ENCODE measurements at regions not wholly inside any gene's neighbourhood (a gene's known extent, or its start where the extent isn't known, plus 50 kb on each side); places are given as distances from the start of the nearest gene placed in this dataset.

- no peak for DNase-seq
Observed at GRCh38 chr2:2843969-2844548, 513.0 kb upstream of the MYT1L start.

DNA sequence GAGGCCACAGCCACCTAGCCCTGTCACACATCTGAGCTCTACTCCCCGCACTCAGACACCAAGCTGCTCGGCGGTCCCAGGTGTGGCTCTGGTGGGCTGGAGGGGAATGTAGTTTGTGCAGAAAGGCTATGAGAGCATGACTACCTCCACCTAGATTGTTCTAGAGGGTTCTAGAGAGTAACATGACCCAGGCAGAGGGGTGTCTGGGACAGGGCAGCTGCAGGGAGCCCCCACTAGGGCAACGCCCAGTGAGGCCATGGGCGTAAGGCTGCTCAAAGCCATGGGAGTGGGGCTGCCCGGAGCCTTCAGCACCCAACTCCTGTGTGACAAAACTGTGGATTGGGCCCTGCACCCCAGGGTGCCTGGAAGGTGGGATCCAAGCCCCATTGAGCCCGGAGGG, 511.4 kb upstream of the MYT1L start:
- DNase-seq: no peak

DNA sequence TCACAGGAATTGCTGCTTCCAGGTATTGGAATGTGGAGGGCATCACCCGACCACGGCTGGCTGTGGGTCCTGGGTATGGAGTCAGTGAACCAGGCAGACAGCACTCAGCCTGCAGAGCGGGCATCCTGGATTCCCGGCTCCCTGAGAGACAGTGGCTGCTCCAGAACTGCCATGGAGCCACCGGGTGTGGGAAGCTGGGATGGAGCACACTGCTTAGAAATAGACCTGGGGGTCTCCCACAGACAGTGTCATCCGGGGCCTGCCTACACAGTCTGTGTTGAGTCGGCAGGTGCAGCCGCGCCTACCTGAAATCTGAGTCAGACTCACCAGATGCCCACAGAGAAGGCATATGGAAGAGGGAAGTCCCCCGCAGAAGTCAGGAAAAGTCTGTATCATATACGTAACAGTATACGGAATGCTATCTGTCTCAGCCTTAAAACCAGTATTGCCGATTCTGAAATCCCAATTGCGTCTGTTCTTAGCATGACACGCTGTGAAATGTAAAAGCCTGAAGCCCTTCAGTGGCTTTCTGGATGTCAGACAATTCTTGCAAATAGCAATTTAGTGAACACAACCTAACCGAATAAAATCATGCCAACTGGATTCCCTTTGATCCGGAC, 509.7 kb upstream of the MYT1L start:
- DNase-seq: no peak

GRCh38 chr2:2839782-2840531, 508.9 kb upstream of the MYT1L start:
- DNase-seq: no peak

GRCh38 chr2:2839393-2839781, 508.3 kb upstream of the MYT1L start:
- DNase-seq: no peak

DNA sequence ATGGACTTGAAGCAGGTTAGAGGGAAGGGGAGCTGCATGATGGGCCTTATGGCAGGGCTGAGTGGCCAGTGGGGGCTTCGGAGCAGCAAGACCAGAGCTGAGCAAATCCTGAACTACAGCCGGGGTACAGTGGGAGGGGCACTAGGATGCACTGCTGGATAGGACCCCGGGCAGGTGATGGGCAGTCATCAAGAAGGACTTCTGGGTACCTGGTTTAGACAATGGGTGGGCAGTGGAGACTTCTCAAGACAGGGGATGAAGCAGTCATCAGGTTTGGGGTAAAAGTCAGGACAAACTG, 507.4 kb upstream of the MYT1L start:
- no peak for DNase-seq

DNA sequence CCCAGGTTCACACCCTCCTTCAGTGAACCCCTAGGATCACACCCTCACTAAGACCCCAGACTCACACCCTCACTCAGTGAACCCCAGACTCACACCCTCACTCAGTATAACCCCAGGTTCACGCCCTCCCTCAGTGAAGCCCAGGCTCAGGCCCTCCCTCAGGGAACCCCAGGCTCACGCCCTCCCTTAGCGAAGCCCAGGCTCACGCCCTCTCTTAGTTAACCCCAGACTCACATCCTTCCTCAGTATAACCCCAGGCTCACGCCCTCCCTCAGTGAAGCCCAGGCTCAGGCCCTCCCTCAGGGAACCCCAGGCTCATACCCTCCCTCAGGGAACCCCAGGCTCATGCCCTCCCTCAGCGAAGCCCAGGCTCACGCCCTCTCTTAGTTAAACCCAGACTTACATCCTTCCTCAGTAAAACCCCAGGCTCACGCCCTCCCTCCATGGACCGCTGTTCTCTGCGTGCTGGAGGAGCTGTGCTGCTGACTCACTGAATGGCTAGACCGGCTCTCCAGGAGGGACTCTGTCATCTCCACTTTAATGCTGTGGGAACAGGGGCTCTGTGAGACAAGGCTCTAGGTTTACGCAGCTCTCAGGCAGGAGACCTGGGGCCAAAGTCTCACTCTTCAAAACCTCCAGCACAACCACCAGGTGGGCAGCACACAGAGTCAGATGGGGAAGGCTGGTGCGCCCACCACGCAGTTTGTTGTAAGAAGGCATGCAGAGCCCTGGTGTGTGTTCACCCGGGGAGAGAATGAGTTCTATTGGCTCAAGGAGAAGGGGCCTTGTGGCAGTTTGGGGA, 506.9 kb upstream of the MYT1L start:
- DNase-seq: no peak

GRCh38 chr2:2836343-2837070, 505.4 kb upstream of the MYT1L start:
- DNase-seq: no peak

DNA sequence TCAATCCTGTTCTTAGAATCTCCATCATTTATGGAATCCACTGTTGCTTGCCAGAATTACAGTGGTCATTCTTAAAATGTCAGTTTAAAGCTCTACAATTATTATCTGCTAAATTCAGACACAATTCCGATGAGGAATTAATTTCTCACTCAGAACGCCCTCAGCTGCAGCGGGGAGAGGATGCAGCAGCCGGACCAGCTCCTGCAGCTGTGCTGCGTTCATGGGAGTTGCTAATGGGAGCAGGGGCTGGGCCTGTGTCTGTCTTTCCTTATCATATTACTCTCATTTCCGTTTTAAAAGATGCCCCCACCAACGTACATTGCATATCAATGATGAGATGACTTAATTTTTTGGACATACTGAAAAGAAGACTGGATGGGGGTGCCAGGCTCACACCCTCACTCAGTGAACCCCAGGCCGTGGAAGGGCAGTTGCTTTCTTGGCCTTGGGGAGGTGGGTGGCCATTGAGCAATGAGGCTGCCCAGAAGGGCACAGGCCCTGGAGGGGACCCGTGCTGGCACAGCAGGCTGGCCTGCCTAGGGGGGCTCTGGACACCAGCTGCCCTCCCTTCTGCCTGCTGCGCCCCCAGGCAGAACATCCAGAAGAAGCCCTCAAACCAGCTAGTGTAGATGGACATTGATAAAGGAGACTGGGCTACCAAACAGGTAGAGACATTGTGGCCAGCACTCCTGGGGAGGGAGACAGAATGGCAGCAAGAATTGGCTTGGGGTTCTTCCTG, 503.6 kb upstream of the MYT1L start:
- no peak for DNase-seq

DNA sequence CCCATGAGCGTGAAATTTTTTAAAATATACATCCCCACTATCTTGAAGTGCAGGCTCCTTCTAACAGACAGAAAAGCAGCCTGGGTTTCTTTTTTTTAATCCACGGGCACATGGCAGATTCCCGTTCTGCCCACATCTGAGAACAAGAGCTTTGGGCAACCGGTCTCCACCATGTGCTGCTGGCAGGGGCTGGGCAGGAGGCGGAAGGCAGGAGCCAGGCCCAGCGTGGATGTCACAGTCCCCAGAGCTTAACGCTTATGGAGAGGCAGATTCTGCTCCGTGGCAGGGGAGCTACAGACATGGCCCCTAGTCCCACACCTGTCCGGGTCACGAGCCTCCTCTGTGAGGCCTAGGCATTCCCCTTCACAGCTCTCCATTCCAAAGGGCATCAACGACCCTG, 503.0 kb upstream of the MYT1L start:
- no peak for DNase-seq

- no peak for DNase-seq
Observed at GRCh38 chr2:2832657-2833056, 501.6 kb upstream of the MYT1L start.

DNA sequence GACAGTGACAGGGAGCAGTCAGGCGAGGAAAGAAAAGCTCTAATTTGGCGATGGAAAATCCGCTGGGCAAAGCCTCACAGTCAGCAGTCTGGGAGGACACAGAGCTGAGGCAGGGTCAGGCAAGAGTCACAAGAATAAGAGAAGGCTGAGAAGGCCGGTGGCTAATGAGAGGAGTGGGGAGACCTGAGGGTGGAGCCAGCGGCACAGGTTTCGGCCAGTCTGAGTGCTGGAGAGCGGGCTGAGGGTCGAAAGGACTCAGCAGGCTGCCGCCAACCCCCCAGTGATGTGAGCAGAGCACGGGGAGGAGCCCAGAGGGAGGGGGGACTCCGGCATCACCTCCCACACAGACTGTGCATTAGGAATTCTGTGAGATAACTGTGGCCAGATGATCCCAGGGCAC, 500.6 kb upstream of the MYT1L start:
- DNase-seq: no peak

GRCh38 chr2:2830576-2830975, 499.5 kb upstream of the MYT1L start:
- DNase-seq: no peak

DNA sequence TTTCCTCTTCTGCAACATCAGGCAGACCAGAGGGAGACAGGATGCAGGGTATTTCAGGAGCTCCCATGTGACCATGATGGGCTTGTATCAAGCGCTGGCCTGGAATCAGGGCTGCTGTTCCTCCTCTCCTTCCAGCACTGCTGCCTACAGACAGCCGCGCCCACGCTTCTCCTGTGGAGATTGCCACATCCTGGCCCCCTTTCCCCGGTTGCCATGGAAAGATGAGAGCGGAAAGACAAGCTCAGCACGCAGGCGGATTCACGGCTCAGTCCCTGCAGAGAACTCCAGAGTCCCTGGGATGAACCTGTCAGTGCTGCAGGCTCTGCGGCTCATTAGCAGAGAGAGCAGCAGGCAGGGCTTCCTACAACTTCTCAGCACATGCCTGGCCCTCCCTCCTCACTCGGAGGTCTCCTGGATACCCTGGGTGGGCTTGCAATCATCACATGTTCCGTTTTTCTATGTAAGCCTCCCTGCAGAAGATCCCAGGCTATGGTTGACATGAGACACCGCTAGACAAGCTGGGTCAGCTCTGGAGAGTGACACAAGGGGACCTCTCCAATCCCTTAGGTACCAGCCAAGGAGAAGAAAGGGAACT, 497.8 kb upstream of the MYT1L start:
- no peak for DNase-seq

GRCh38 chr2:2827761-2828221, 496.7 kb upstream of the MYT1L start:
- DNase-seq: no peak

DNA sequence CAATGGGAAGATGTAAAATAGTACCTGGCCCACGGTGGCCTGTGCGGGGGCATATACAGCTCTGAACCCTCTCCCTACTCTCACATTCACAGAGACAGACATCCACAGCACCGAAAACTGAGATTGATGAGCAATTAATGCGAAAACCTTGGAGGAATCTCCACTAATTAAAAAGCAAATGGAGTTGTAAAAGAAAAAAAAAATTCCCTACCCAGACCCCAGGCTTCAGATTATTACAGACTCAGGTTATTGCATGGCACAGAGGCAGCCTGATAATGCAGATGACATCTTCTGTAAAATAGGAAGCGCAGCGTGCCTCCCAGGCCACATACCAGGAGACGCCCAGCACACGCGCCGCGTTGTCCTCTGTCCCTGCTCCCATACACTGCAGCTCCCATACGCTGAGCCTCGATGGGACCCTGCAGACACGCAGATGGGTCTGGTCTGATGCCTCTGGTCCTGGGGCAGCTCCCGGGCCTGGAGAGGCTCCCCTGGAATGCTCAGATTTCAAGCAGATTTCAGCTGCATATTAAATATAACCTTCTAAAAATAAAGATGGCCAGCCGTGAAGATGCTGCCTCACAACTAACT, 496.1 kb upstream of the MYT1L start:
- DNase-seq: no peak

DNA sequence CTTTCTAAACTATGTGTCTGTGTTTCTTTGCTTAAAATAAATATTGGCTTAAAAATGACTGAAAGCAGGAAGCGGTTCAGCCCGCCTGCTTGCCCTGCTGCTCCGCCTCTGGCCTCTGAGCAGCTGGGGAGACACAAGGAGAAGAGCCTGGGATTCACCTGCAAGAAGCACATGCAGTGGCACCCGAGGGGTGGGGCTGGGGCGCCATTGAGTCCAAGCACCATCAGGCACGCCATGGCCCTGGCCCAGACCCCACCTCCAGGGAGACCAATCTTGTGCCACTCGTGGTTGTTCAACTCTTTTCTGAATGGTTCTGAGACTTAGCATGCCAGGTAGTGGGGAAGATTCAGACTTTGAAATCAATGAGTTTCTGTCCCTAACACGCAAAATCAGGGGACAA, 495.5 kb upstream of the MYT1L start:
- DNase-seq: no peak

DNA sequence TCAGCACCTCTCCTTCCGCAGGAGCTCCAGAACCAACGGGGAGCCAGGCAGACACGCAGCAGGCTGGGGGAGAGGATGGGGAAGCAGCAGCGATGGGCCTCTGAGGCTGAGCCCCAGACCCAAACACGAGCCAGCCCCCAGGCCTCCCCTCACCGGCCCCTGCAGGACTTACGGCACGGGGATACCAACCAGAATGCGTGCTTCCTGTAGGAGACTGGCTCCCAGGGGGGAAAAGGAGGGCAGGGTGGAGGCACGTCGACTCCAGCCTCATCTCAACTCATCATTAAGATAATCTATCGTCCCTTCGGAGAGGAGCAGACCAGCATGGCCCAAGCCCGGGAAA, 495.1 kb upstream of the MYT1L start:
- no peak for DNase-seq

- DNase-seq: no peak
Observed at GRCh38 chr2:2825516-2826208, 494.6 kb upstream of the MYT1L start.

GRCh38 chr2:2825062-2825461, 494.0 kb upstream of the MYT1L start:
- no peak for DNase-seq

- no peak for DNase-seq
Observed at GRCh38 chr2:2824588-2824987, 493.5 kb upstream of the MYT1L start.

Measured in activated CD4-positive, alpha-beta T cell treated with anti-CD3 and anti-CD28 coated beads, Interleukin-10, Interleukin-2, amounts not matched to agents 100 ng/mL and 50 ng/mL, durations not matched to agents 16 hours and 8 hours (primary cell).